ENCODE measurements at regions not wholly inside any gene's neighbourhood (a gene's known extent, or its start where the extent isn't known, plus 50 kb on each side); places are given as distances from the start of the nearest gene placed in this dataset.

DNA sequence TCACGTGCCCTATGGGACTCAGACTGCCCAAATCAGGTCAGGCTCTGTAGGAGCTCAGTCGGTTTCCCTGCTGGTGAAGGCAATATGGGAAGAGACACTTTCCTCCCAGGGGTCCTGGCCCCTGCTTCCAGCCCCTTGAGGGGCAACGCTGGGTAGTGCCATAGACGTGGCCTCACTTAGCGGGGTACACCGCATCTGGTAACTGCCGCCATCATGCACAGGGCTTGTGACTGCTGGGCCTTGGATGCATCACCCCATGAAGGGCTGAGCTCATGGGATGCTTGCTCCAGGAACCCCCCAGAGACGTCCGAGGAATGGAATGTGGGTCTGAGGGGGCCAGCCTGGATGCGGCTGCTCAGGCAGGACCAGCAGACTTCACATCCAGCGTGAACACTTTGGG is 127.3 kb upstream of the HDAC4 start:
- no peaks in the 10 kb centered on the region for H4K20me1 ChIP-seq (ENCODE audit: control insufficient read depth, extremely low read depth, insufficient read depth, low read length)
- TF ChIP-seq, protein P1, sequence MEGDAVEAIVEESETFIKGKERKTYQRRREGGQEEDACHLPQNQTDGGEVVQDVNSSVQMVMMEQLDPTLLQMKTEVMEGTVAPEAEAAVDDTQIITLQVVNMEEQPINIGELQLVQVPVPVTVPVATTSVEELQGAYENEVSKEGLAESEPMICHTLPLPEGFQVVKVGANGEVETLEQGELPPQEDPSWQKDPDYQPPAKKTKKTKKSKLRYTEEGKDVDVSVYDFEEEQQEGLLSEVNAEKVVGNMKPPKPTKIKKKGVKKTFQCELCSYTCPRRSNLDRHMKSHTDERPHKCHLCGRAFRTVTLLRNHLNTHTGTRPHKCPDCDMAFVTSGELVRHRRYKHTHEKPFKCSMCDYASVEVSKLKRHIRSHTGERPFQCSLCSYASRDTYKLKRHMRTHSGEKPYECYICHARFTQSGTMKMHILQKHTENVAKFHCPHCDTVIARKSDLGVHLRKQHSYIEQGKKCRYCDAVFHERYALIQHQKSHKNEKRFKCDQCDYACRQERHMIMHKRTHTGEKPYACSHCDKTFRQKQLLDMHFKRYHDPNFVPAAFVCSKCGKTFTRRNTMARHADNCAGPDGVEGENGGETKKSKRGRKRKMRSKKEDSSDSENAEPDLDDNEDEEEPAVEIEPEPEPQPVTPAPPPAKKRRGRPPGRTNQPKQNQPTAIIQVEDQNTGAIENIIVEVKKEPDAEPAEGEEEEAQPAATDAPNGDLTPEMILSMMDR (optimal IDR thresholded peaks at IDR 0.05 in 1 of 3, IDR thresholded peaks at IDR 0.05 in 1 of 3, conservative IDR thresholded peaks at IDR 0.05 in 1 of 3; ENCODE audit: extremely low read depth in 1 of 3, insufficient read depth in 2 of 3, low read length in 3 of 3), result no peak
- no peak for TF ChIP-seq EZH2 (IDR thresholded peaks at IDR 0.05; ENCODE audit: low read length)
- no peaks in the 10 kb centered on the region for H3K36me3 ChIP-seq (ENCODE audit: control insufficient read depth in 2 of 2, extremely low read depth in 1 of 2, insufficient read depth in 2 of 2, low read length in 2 of 2)
- H2AFZ ChIP-seq (ENCODE audit: control insufficient read depth, low read length), result no peak overlapping the region
- no peaks in the 10 kb centered on the region for H3K79me2 ChIP-seq (ENCODE audit: control insufficient read depth, insufficient read depth, low read length)
- FAIRE-seq (no peak), DNase-seq (ENCODE audit: low read depth, low spot score) (no peak)
- H3K9ac ChIP-seq (ENCODE audit: control insufficient read depth, extremely low read depth, insufficient read depth, low read length), result no peak overlapping the region
- peaks cover 2% of the 10 kb centered on the region for H3K9me3 ChIP-seq (ENCODE audit: control insufficient read depth, low read depth, low read length)
- no peaks in the 10 kb centered on the region for H3K4me1 ChIP-seq (ENCODE audit: control insufficient read depth, extremely low read depth, insufficient read depth, low read length)
- no peak overlapping the region for H3K4me2 ChIP-seq (ENCODE audit: control insufficient read depth, extremely low read depth, insufficient read depth, low read depth, low read length)
- dilution Hi-C loops (cut with MboI; ENCODE audit: extremely low pct_ligation_motif_present, low sequenced_read_pairs), result no loop called here
- no peak overlapping the region for H3K27ac ChIP-seq (ENCODE audit: control insufficient read depth, insufficient read depth, low read length)
- H3K9me1 ChIP-seq (ENCODE audit: control insufficient read depth, extremely low read depth, insufficient read depth, low read length), result no peaks in the 10 kb centered on the region
- no peaks in the 10 kb centered on the region for H3K27me3 ChIP-seq (ENCODE audit: control insufficient read depth, extremely low read depth, insufficient read depth, low read length)
- H3K4me3 ChIP-seq (ENCODE audit: control insufficient read depth in 2 of 3, extremely low read depth in 1 of 3, insufficient read depth in 2 of 3, low read depth in 1 of 3, low read length in 3 of 3), result no peak overlapping the region

DNA sequence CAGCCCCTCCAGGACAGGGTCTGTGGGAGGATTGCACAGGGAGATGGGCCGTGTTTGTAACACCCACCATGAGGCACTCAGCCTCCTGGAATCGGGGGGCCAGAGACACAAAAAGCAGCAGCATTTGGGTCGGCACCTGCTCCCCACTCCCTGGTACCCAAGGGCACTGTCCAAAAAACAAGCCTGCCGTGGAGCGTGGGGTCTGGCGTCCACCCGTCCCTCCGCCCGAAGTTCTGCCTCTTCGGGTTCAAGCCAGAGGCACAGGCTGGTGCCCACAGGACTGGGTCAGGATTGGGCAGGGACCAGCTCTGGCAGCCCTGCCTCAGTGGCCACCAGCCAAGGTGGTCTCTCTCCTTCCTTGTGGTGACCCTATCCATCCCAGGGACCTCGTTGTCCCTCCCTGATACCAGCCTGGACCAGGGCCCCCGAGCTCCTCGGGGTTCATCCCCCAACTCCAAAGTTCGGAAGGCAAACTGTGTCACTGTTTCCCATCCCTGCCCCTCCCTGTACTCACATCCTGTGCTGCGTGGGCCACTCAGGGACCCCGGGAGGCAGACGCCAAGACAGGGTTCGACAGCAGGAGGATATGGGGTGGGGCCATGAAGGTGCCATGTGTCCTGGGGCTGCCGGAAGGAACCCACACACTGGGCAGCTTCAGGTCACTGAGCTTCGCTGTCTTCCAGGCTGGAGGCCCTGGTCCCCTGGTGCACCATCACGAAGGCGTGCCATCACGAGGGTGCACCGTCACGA is 126.0 kb upstream of the HDAC4 start:
- Histone ChIP-seq H2AFZ (ENCODE audit: control insufficient read depth, low read length) (no peak overlapping the region), H3K79me2 (ENCODE audit: control insufficient read depth, insufficient read depth, low read length) (no peaks in the 10 kb centered on the region), H3K4me1 (ENCODE audit: control insufficient read depth, extremely low read depth, insufficient read depth, low read length) (no peaks in the 10 kb centered on the region), H3K4me2 (ENCODE audit: control insufficient read depth, extremely low read depth, insufficient read depth, low read depth, low read length) (no peak overlapping the region), H3K27ac (ENCODE audit: control insufficient read depth, insufficient read depth, low read length) (no peak overlapping the region), H3K9ac (ENCODE audit: control insufficient read depth, extremely low read depth, insufficient read depth, low read length) (no peak overlapping the region), H3K27me3 (ENCODE audit: control insufficient read depth, extremely low read depth, insufficient read depth, low read length) (no peaks in the 10 kb centered on the region), H3K9me1 (ENCODE audit: control insufficient read depth, extremely low read depth, insufficient read depth, low read length) (no peaks in the 10 kb centered on the region), H3K4me3 (ENCODE audit: control insufficient read depth in 2 of 3, extremely low read depth in 1 of 3, insufficient read depth in 2 of 3, low read depth in 1 of 3, low read length in 3 of 3) (no peak overlapping the region), H4K20me1 (ENCODE audit: control insufficient read depth, extremely low read depth, insufficient read depth, low read length) (no peaks in the 10 kb centered on the region), H3K9me3 (ENCODE audit: control insufficient read depth, low read depth, low read length) (peaks cover 2% of the 10 kb centered on the region), H3K36me3 (ENCODE audit: control insufficient read depth in 2 of 2, extremely low read depth in 1 of 2, insufficient read depth in 2 of 2, low read length in 2 of 2) (no peaks in the 10 kb centered on the region)
- TF ChIP-seq, protein P1 (optimal IDR thresholded peaks at IDR 0.05 in 1 of 3, IDR thresholded peaks at IDR 0.05 in 1 of 3, conservative IDR thresholded peaks at IDR 0.05 in 1 of 3; ENCODE audit: extremely low read depth in 1 of 3, insufficient read depth in 2 of 3, low read length in 3 of 3), result no peak
- TF ChIP-seq EZH2 (IDR thresholded peaks at IDR 0.05; ENCODE audit: low read length), result no peak
- dilution Hi-C loops (cut with MboI; ENCODE audit: extremely low pct_ligation_motif_present, low sequenced_read_pairs), result no loop called here
- no peak for FAIRE-seq
- no peak for DNase-seq (ENCODE audit: low read depth, low spot score)

Measured in keratinocyte (primary cell).